ENCODE measurements at regions not wholly inside any gene's neighbourhood (a gene's known extent, or its start where the extent isn't known, plus 50 kb on each side); places are given as distances from the start of the nearest gene placed in this dataset.

DNA sequence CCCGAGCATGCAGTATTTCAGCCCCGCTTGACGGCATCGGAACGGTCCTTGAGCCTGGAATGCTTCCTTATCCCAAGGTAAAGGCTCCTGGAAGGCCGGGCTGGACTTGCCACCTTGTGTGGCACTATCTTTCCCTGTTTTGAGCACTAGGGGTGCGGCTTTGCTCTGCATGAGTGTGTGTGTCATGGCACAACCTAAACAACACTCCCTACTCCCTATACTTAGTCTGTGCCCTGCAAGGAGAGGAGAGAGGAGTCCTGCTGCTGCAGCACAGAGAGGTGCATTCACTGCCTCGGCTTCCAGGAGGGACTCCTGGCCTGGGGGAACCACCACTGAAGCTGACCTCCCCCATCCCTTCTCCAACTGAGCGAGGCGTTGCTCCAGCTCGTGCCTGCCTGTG lies 60.4 kb upstream of the BACE2 start:
- TF ChIP-seq, protein P1, sequence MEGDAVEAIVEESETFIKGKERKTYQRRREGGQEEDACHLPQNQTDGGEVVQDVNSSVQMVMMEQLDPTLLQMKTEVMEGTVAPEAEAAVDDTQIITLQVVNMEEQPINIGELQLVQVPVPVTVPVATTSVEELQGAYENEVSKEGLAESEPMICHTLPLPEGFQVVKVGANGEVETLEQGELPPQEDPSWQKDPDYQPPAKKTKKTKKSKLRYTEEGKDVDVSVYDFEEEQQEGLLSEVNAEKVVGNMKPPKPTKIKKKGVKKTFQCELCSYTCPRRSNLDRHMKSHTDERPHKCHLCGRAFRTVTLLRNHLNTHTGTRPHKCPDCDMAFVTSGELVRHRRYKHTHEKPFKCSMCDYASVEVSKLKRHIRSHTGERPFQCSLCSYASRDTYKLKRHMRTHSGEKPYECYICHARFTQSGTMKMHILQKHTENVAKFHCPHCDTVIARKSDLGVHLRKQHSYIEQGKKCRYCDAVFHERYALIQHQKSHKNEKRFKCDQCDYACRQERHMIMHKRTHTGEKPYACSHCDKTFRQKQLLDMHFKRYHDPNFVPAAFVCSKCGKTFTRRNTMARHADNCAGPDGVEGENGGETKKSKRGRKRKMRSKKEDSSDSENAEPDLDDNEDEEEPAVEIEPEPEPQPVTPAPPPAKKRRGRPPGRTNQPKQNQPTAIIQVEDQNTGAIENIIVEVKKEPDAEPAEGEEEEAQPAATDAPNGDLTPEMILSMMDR (IDR thresholded peaks at IDR 0.05; ENCODE audit: insufficient read depth, low read length) = no peak

DNA sequence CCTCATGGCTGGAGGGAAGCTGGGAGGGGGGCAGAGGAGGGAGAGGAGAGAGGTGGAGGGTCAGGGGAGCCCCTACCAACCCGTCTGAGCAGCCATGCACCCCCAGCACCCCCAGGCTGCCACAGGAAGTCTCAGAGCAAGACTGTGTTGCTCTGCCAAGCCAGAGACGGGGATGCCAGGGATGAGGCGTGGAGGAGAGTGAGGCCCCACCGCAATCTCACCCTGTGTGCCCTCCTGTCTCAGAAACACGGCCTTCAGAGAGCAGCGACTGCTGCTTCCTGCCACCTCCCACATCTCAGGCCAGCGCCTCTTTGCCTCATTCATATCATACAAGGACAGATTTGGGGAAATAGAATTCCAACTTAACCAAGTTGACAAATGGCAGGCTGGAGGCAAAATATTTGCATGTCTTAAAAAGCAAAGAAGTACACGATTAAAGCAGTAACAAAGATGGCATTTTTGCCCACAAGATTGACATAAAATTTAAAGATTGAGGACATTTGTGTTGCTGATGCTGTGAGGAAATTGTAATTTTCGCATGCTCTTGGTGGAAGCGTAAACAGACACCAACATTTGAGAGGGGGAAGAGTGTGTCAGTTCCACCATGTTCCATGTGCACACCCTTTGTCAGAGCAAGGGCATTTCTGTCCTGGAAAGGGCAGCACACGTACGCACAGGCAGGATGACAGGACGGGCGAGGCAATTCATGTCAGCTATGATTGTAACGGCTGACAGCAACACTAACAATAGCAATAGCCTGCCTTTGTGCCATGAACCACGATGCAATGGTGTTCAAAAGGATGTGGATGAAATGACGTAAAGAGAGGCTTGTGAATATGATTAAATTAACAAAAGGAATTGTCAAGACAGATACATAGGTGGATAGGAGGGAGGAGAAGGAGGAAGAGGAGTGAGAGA lies 59.0 kb upstream of the BACE2 start:
- DNase-seq (ENCODE audit: low read depth) = no peak
- TF ChIP-seq, protein P1 (IDR thresholded peaks at IDR 0.05; ENCODE audit: insufficient read depth, low read length) = no peak
- H3K4me3 ChIP-seq (ENCODE audit: low read depth, low read length) = no peak overlapping the region

More for the DNA sequence above, 60.4 kb upstream of the BACE2 start:
- no peak overlapping the region for H3K4me3 ChIP-seq (ENCODE audit: low read depth, low read length)
- DNase-seq (ENCODE audit: low read depth) = no peak

GRCh38 chr21:41110161-41110560 lies 57.8 kb upstream of the BACE2 start:
- no peak for DNase-seq (ENCODE audit: low read depth)
- TF ChIP-seq, protein P1 (IDR thresholded peaks at IDR 0.05; ENCODE audit: insufficient read depth, low read length) = no peak

DNA sequence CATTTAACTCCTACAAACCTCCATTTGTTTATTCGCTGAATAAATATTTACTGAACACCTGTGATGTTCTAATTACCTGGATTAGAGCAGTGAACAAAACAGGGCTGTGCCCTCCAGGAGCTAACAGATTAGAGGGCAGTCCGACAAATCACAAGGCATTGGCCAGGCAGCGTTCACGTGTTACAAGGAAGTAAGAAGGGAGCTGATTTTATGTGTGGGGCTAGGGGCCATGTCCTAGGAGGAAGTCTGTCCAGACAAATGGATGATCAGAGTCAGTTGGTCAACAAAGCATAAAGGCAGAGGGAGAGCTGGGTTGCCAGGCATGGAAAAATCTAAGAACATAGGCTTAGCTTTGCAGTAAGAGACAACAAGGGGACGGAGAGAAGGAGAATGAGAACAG lies 57.3 kb upstream of the BACE2 start:
- H3K4me3 ChIP-seq (ENCODE audit: low read depth, low read length) = no peak overlapping the region
- no peak for DNase-seq (ENCODE audit: low read depth)
- TF ChIP-seq, protein P1 (IDR thresholded peaks at IDR 0.05; ENCODE audit: insufficient read depth, low read length) = no peak

More at GRCh38 chr21:41110161-41110560, 57.8 kb upstream of the BACE2 start:
- H3K4me3 ChIP-seq (ENCODE audit: low read depth, low read length) = no peak overlapping the region

DNA sequence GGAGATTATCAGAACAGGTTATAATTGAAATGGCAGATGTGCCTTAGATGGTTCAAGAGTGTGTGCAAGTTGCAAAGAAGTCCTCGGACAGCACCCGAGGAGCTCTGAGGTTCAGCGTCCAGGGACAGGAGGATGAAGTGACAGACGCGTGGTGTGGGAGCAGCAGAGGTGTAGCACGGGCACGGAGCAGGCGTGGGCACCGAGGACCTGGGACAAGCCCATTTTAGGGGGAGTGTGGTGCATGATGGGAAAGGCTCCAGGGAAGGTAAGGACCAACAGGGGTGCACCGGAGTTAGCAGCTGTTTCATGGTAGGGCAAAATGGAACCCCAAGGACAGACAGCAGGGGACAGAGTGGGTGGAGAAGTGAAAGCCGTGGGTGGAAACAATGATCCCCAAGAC lies 56.3 kb upstream of the BACE2 start:
- TF ChIP-seq, protein P1 (IDR thresholded peaks at IDR 0.05; ENCODE audit: insufficient read depth, low read length) = no peak
- H3K4me3 ChIP-seq (ENCODE audit: low read depth, low read length) = no peak overlapping the region
- DNase-seq (ENCODE audit: low read depth) = no peak

DNA sequence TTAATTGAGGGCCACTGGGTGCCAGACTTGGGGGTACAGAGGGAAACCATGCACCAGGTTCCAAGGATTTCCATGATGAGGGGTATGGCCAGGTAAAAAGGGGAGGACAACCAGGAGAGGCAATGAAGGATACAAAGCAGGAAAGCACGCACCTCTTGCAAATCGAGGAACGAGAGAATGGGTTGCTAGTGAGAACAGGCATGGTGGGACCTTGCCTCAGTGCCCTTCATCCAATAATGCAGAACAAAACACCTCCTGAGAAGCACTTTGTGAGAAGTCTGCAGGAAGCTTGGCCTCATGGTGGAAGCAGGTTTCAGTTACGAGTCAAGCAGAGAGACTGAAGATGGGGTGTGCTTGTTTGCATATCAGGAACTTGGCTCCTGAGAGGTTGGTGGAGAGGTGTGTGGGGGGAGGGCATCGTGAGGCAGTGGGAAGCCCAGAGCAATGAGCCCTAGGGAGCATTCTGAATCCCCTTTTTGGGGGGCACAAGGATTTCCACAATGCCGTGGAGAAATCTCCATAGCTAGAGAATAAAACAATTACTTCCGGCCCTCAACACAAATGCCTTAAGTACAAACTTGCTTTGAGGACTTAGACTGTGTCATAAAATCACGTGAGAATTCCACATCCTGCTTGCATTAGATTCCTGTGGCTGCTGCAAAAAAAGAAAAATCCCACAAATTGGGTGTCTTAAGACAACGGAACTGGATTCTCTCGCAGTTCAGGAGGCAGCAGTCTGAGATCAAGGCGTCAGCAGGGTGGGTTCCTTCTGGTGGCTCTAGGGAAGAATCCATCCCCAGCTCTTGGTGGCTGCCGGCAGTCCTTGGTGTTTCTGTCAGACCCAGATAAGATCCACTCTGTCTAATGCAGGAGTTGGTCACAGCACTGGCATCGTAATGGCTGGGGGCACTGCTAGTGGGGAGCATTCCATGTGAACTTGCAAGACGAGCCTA lies 54.9 kb upstream of the BACE2 start:
- TF ChIP-seq, protein P1 (IDR thresholded peaks at IDR 0.05; ENCODE audit: insufficient read depth, low read length) = no peak
- DNase-seq (ENCODE audit: low read depth) = peak; percentile 70
- H3K4me3 ChIP-seq (ENCODE audit: low read depth, low read length) = peak overlapping the region; percentile 9
